SH-SY5Y (cell line): ENCODE measurements at regions not wholly inside any gene's neighbourhood (a gene's known extent, or its start where the extent isn't known, plus 50 kb on each side); places are given as distances from the start of the nearest gene placed in this dataset.

Experiments
- GATA2 ChIP-seq: IDR thresholded peaks from 2 replicates; pipeline ENCODE4 v1.6.1; 2011; ENCODE audit warnings: mild to moderate bottlenecking, low read depth, low read length
- GATA3 ChIP-seq: IDR thresholded peaks from 2 replicates; pipeline ENCODE4 v1.6.1; 2011; ENCODE audit warnings: low read depth, mild to moderate bottlenecking, low read length, moderate library complexity

GRCh38 chr12:30015631-30016337 is 232.0 kb upstream of the TMTC1 start:
- TF ChIP-seq GATA2: no peak
- TF ChIP-seq GATA3: no peak

GRCh38 chr12:30014991-30015390 is 231.2 kb upstream of the TMTC1 start:
- TF ChIP-seq GATA2 (no peak), GATA3 (no peak)

GRCh38 chr12:30012816-30013450 is 229.2 kb upstream of the TMTC1 start:
- TF ChIP-seq GATA2 (no peak), GATA3 (no peak)

- no peak for TF ChIP-seq GATA3
- no peak for TF ChIP-seq GATA2
These were observed 226.6 kb upstream of the TMTC1 start for GRCh38 chr12:30010071-30011052.

DNA sequence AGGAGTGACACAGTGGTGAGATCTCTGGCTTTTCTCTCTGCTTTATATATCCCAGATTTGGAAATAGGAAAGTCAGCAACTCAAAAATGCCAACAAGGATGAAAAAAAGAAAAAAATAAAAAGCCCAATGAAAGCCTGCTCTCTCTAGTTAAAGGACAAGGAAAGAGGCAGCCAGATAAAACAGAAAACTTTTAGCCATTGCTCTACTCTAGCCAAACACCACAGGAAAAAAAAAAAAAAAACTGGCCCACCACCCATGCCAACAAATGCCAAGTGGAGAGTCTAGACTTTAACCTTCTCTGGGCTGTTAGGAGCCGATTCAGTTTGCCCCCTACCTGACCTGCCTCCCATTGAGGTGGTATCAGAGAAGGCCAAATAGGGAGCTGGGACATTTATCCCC is 222.3 kb upstream of the TMTC1 start:
- TF ChIP-seq GATA3 (no peak), GATA2 (no peak)

DNA sequence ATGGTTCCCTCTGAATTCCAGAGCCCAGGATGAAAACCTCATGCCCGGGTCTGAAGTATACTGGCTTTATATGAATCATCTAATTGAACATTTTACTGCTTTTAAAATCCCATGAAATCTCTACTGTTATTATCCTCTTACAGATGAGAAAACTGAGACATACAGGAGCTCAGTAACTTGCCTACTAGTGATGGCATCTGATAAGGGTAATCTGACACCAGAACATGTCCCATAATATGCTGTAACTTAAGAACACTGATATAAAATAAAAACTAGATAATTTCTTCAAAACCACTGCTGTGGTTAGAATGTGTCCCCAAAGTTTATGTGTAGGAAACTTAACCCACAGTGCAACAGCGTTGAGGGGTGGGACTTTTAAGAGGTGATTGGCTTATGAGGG is 219.6 kb upstream of the TMTC1 start:
- TF ChIP-seq GATA2 (no peak), GATA3 (no peak)

DNA sequence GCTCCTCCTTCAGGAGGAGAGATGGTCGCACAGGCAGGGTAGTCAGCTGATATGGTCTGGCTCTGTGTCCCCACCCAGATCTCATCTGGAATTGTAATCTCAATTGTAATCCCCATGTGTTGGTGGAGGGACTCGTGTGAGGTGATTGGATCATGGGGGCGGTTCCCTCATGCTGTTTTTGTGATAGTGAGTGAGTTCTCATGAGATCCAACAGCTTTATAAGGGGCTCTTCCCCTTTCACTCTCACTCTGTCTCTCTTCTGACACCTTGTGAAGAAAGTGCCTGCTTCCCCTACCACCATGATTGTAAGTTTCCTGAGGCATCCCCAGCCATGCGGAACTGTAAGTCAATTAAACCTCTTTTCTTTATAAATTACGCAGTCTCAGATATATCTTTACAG is 218.9 kb upstream of the TMTC1 start:
- TF ChIP-seq GATA3: no peak
- no peak for TF ChIP-seq GATA2

DNA sequence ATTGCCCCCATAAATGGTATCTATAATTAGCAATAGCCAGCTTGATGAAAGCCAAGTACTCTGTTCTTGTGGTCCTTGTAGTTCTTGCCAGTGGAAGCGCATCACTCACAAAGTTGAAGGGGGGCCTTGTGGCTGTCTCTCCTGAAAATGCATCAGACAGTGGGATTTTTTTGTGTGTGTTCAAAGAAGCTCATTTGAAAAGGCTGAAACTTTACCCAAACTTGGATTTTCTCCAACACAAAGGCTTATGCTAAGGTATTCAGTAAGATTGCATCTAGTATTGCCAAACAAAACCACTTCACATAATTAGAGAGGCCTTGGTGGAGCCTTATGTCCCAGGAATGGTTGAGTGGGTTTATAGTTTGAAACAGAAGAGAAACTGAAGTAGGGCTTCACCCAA is 216.7 kb upstream of the TMTC1 start:
- TF ChIP-seq GATA3 (no peak), GATA2 (no peak)

GRCh38 chr12:29996993-29997392 is 213.3 kb upstream of the TMTC1 start:
- TF ChIP-seq GATA2 (no peak), GATA3 (no peak)

DNA sequence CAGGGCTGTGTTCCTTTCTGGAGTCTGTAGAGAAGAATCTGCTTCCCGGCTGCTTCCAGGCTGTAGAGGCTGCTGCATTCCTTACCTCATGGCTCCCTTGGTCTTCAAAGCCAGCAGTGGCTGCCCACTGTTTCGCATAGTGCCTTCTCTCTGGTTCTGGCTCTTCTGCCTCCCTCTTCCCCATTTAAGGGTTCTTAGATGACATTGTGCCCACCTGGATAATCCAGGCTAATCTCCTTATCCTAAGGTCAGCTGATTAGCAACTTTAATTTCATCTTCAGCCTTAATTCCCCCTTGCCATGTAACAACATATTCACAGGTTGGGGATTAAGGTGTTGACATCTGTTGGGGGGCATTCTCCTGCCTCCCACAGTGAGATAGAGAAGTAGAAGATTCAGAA is 208.6 kb upstream of the TMTC1 start:
- TF ChIP-seq GATA2: no peak

GRCh38 chr12:29991924-29992323 is 208.2 kb upstream of the TMTC1 start:
- TF ChIP-seq GATA3 (no peak), GATA2 (no peak)

- TF ChIP-seq GATA3 (no peak), GATA2 (no peak)
These were observed 207.2 kb upstream of the TMTC1 start for GRCh38 chr12:29990971-29991370.

GRCh38 chr12:29983851-29984250 is 200.1 kb upstream of the TMTC1 start:
- TF ChIP-seq GATA2 (no peak), GATA3 (no peak)

GRCh38 chr12:29980304-29980703 is 196.6 kb upstream of the TMTC1 start:
- TF ChIP-seq GATA2: no peak

DNA sequence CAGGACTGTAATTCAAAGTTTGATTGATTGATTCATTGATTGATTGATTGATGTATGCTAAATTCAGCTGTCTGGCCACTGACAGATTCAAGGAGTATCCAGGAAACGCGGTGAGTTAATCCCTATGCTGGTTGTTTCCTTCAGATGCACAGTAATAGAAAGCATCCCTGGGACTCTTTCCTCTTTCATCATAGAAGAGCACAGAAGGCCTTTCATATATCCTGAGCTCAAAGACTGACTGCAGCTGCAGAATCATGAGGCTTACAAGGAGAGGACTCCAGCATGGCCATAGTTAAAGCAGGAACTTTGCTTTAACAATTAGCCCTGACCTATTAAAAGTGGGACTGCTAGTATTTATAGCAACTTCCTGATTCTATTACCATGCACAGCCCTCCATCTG is 187.7 kb upstream of the TMTC1 start:
- TF ChIP-seq GATA2: no peak
- TF ChIP-seq GATA3: no peak
